ENCODE measurements at regions not wholly inside any gene's neighbourhood (a gene's known extent, or its start where the extent isn't known, plus 50 kb on each side); places are given as distances from the start of the nearest gene placed in this dataset.

GRCh38 chr18:72648079-72648478 lies 103.9 kb upstream of the CBLN2 start:
- no peak for DNase-seq (ENCODE audit: low read depth in 1 of 2, low spot score in 1 of 2)
- H3K4me1 ChIP-seq (ENCODE audit: low read depth): no peaks in the 10 kb centered on the region
- H3K9me3 ChIP-seq (ENCODE audit: low read depth): no peaks in the 10 kb centered on the region
- H3K36me3 ChIP-seq: no peaks in the 10 kb centered on the region
- TF ChIP-seq CTCF (IDR thresholded peaks at IDR 0.05; ENCODE audit: low read depth, low read length): no peak
- no peak overlapping the region for H3K4me3 ChIP-seq
- no peaks in the 10 kb centered on the region for H3K27me3 ChIP-seq
- H3K27ac ChIP-seq: no peak overlapping the region

- Histone ChIP-seq H3K36me3 (no peaks in the 10 kb centered on the region), H3K4me3 (no peak overlapping the region), H3K27me3 (no peaks in the 10 kb centered on the region), H3K4me1 (ENCODE audit: low read depth) (peaks cover 42% of the 10 kb centered on the region), H3K27ac (no peak overlapping the region), H3K9me3 (ENCODE audit: low read depth) (no peaks in the 10 kb centered on the region)
- no peak for TF ChIP-seq CTCF (IDR thresholded peaks at IDR 0.05; ENCODE audit: low read depth, low read length)
- no peak for DNase-seq (ENCODE audit: low read depth in 1 of 2, low spot score in 1 of 2)
Observed at GRCh38 chr18:72640557-72640956, 96.4 kb upstream of the CBLN2 start.

- H3K36me3 ChIP-seq: no peaks in the 10 kb centered on the region
- no peak for DNase-seq (ENCODE audit: low read depth in 1 of 2, low spot score in 1 of 2)
- no peak for TF ChIP-seq CTCF (IDR thresholded peaks at IDR 0.05; ENCODE audit: low read depth, low read length)
- H3K9me3 ChIP-seq (ENCODE audit: low read depth): no peaks in the 10 kb centered on the region
- H3K4me3 ChIP-seq: no peak overlapping the region
- H3K4me1 ChIP-seq (ENCODE audit: low read depth): peaks cover 42% of the 10 kb centered on the region
- no peaks in the 10 kb centered on the region for H3K27me3 ChIP-seq
- H3K27ac ChIP-seq: peak overlapping the region; percentile 20
Observed at GRCh38 chr18:72638376-72638775, 94.2 kb upstream of the CBLN2 start.

GRCh38 chr18:72637721-72638120 lies 93.6 kb upstream of the CBLN2 start:
- H3K27ac ChIP-seq: peak overlapping the region; percentile 20
- no peaks in the 10 kb centered on the region for H3K27me3 ChIP-seq
- no peaks in the 10 kb centered on the region for H3K36me3 ChIP-seq
- H3K9me3 ChIP-seq (ENCODE audit: low read depth): no peaks in the 10 kb centered on the region
- DNase-seq (ENCODE audit: low read depth in 1 of 2, low spot score in 1 of 2): no peak
- H3K4me3 ChIP-seq: no peak overlapping the region
- H3K4me1 ChIP-seq (ENCODE audit: low read depth): peaks cover 41% of the 10 kb centered on the region
- no peak for TF ChIP-seq CTCF (IDR thresholded peaks at IDR 0.05; ENCODE audit: low read depth, low read length)

GRCh38 chr18:72637299-72637698 lies 93.2 kb upstream of the CBLN2 start:
- TF ChIP-seq CTCF (IDR thresholded peaks at IDR 0.05; ENCODE audit: low read depth, low read length): no peak
- no peaks in the 10 kb centered on the region for H3K9me3 ChIP-seq (ENCODE audit: low read depth)
- no peak overlapping the region for H3K4me3 ChIP-seq
- peak overlapping the region; percentile 20 for H3K27ac ChIP-seq
- peak in 1 of 2 donors; percentile 9 for DNase-seq (ENCODE audit: low read depth in 1 of 2, low spot score in 1 of 2)
- H3K27me3 ChIP-seq: no peaks in the 10 kb centered on the region
- peaks cover 38% of the 10 kb centered on the region for H3K4me1 ChIP-seq (ENCODE audit: low read depth)
- H3K36me3 ChIP-seq: no peaks in the 10 kb centered on the region

- H3K27me3 ChIP-seq: no peaks in the 10 kb centered on the region
- no peaks in the 10 kb centered on the region for H3K9me3 ChIP-seq (ENCODE audit: low read depth)
- H3K27ac ChIP-seq: no peak overlapping the region
Observed at GRCh38 chr18:72636611-72637010, 92.5 kb upstream of the CBLN2 start.

More at GRCh38 chr18:72636611-72637010, 92.5 kb upstream of the CBLN2 start:
- Histone ChIP-seq H3K4me3 (no peak overlapping the region), H3K36me3 (no peaks in the 10 kb centered on the region), H3K4me1 (ENCODE audit: low read depth) (peaks cover 39% of the 10 kb centered on the region)
- no peak for DNase-seq (ENCODE audit: low read depth in 1 of 2, low spot score in 1 of 2)
- no peak for TF ChIP-seq CTCF (IDR thresholded peaks at IDR 0.05; ENCODE audit: low read depth, low read length)
